Left lung (tissue), 4 donors: ENCODE measurements at regions not wholly inside any gene's neighbourhood (a gene's known extent, or its start where the extent isn't known, plus 50 kb on each side); places are given as distances from the start of the nearest gene placed in this dataset.

ENCODE experiments used
- ATAC-seq: fragments of 200-7000 bp; cut with Tn5 transposase; one replicate; pipeline ENCODE4 v1.9.1; 2020; ENCODE audit warnings: moderate library complexity
- DNase-seq, 4 donors: peaks; one replicate each; pipeline ENCODE4 v3.0.0-alpha.2; 2013 to 2020
- H3K27ac ChIP-seq, 2 donors: fragments of 200-600 bp; sonication (generic) in 1 of 2; one replicate each; pipeline versions ENCODE4 v1.5.0 to v1.8.0; 2020 to 2021
- H3K27me3 ChIP-seq, 2 donors: fragments of 200-600 bp; sonication (generic) in 1 of 2; one replicate each; pipeline versions ENCODE4 v1.5.0 to v1.8.0; 2020 to 2021
- H3K36me3 ChIP-seq, 2 donors: fragments of 200-600 bp; sonication (generic) in 1 of 2; one replicate each; pipeline versions ENCODE4 v1.5.0 to v1.8.0; 2020 to 2021
- H3K4me1 ChIP-seq, 2 donors: fragments of 200-600 bp; one replicate each; pipeline ENCODE4 v1.8.0; 2021
- H3K4me3 ChIP-seq, 2 donors: fragments of 200-600 bp; sonication (generic) in 1 of 2; one replicate each; pipeline versions ENCODE4 v1.5.0 to v1.8.0; 2020 to 2021; ENCODE audit warnings: mild to moderate bottlenecking in 1 of 2
- H3K9me3 ChIP-seq, 2 donors: fragments of 200-600 bp; sonication (generic) in 1 of 2; one replicate each; pipeline versions ENCODE4 v1.5.0 to v1.8.0; 2020 to 2021
- intact Hi-C, 2 donors: fragments of 100-400 bp; cut with DNase I; formaldehyde crosslinking; loops; one replicate each; pipeline versions ENCODE4 v1.11.2 to v1.14.2; 2022
- TF ChIP-seq, protein P1 (sequence below), 2 donors: fragments of 200-600 bp; sonication (generic) in 1 of 2; IDR thresholded peaks; one replicate each; pipeline versions ENCODE4 v1.5.0 to v1.8.0; 2021; ENCODE audit warnings: antibody characterized with exemption in 2 of 2
- donor health status: DM: no; HTN: yes; CAD: no.
- donor health status: DM: no; HTN: no; CAD: no.

DNA sequence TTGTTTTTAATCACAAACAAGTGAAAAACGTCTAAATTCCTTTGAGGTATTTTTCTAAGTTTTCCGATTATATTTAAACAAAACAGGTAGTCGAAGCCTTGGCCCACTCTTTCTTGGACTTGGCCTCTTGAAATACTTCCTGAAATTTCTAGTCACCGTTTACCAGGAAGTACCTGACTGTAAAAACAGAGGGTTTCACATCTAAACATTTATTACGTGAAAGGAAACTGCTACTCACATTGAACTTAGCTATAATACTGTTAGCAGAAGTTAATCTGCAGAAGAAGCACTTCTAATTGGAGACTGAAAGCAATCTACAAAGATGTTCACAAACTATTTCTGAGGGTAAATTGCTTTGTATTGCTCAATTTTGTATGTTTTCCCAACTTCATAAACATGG is 526.0 kb upstream of the ADGRL4 start:
- Histone ChIP-seq H3K4me3 (no peak overlapping the region), H3K27ac (no peak overlapping the region), H3K27me3 (no peaks in the 10 kb centered on the region), H3K36me3 (no peaks in the 10 kb centered on the region), H3K4me1 (no peaks in the 10 kb centered on the region), H3K9me3 (no peaks in the 10 kb centered on the region)
- intact Hi-C loops = no loop called here
- TF ChIP-seq, protein P1, sequence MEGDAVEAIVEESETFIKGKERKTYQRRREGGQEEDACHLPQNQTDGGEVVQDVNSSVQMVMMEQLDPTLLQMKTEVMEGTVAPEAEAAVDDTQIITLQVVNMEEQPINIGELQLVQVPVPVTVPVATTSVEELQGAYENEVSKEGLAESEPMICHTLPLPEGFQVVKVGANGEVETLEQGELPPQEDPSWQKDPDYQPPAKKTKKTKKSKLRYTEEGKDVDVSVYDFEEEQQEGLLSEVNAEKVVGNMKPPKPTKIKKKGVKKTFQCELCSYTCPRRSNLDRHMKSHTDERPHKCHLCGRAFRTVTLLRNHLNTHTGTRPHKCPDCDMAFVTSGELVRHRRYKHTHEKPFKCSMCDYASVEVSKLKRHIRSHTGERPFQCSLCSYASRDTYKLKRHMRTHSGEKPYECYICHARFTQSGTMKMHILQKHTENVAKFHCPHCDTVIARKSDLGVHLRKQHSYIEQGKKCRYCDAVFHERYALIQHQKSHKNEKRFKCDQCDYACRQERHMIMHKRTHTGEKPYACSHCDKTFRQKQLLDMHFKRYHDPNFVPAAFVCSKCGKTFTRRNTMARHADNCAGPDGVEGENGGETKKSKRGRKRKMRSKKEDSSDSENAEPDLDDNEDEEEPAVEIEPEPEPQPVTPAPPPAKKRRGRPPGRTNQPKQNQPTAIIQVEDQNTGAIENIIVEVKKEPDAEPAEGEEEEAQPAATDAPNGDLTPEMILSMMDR (IDR thresholded peaks at IDR 0.05) = no peak
- ATAC-seq (no peak), DNase-seq (no peak)

DNA sequence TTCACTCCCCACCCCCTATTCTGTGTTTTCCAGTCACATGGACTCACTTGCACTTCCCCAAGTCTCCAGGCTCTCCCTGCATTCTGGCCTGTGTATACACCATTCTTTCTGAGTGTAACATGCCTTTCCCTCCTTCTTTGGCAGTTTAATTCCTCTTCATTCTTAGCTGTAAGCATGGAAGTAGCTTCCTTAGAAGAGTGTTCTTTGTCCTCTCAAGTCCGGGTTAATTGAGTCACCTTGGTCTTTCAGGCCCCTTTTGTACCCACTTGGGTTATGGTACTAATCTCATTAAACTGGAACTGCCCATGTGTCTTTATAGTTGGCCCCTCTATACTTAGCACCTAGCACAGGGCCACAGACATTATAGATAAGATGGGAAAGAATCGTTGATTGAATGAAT is 525.3 kb upstream of the ADGRL4 start:
- Histone ChIP-seq H3K36me3 (no peaks in the 10 kb centered on the region), H3K27ac (no peak overlapping the region), H3K9me3 (no peaks in the 10 kb centered on the region), H3K27me3 (no peaks in the 10 kb centered on the region), H3K4me1 (no peaks in the 10 kb centered on the region), H3K4me3 (no peak overlapping the region)
- ATAC-seq (no peak), DNase-seq (no peak)
- TF ChIP-seq, protein P1 (IDR thresholded peaks at IDR 0.05) = no peak
- intact Hi-C loops = no loop called here

DNA sequence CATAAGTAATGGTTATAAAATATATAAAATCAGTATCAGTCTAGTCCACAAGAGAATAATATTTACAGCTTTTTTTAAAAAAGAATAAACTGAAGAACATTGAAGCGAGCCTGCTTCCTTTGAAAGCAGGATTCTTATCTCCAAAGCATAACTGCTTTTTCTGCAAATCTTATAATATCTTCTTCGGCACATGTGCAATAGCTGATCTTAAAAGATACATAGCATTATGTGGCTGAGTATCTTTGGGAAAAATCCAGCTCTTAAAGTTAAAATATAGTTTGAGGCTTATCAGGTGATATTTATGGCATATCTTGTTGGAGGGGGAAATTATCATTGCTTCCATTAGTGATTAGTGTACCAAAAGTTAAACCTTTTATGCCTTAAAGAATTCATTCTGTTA is 523.9 kb upstream of the ADGRL4 start:
- DNase-seq = no peak
- TF ChIP-seq, protein P1 (IDR thresholded peaks at IDR 0.05) = no peak
- H3K27me3 ChIP-seq = no peaks in the 10 kb centered on the region
- H3K4me1 ChIP-seq = no peaks in the 10 kb centered on the region
- no peaks in the 10 kb centered on the region for H3K9me3 ChIP-seq
- ATAC-seq = no peak
- intact Hi-C loops = no loop called here
- no peaks in the 10 kb centered on the region for H3K36me3 ChIP-seq
- no peak overlapping the region for H3K27ac ChIP-seq
- no peak overlapping the region for H3K4me3 ChIP-seq

DNA sequence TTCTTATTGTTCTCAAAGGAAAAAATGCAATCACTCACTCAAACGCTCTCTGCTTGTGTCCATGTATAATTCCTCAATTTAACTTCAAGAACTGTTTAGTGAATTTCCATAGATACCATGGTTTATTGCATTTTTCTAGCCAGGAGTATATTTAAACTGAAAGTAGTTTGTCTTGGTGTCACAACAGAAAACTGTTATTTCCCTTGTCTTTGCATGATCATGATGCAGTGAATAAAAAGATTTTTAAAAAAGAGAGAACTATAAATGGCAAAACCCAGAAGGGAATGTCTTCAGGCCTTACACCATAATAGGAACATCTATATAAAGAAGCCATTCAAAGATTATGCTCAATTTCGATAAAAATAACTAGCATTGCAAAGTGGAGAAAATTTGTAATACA is 523.5 kb upstream of the ADGRL4 start:
- TF ChIP-seq, protein P1 (IDR thresholded peaks at IDR 0.05) = no peak
- no peaks in the 10 kb centered on the region for H3K4me1 ChIP-seq
- H3K4me3 ChIP-seq = no peak overlapping the region
- H3K9me3 ChIP-seq = no peaks in the 10 kb centered on the region
- no peak for DNase-seq
- H3K27me3 ChIP-seq = no peaks in the 10 kb centered on the region
- no peak overlapping the region for H3K27ac ChIP-seq
- ATAC-seq = no peak
- intact Hi-C loops = no loop called here
- no peaks in the 10 kb centered on the region for H3K36me3 ChIP-seq

DNA sequence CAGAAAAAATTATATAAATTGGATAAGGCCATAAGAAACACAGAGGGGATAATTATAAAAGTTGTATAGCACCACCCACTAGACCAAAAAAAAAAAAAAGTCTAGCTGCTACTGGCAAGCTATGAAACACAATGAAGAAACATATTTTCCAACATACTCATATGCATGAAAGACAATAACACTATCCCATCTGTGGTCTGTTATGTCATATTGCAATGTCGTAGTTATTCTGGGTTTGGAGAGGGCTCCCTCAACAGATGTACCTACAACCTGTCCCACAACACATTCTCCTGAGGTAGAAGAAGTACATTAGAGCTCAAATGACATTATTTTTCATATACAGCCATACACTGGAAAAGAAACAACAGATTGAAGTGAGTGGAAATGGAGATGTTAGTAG is 517.6 kb upstream of the ADGRL4 start:
- H3K27ac ChIP-seq = no peak overlapping the region
- no peaks in the 10 kb centered on the region for H3K27me3 ChIP-seq
- TF ChIP-seq, protein P1 (IDR thresholded peaks at IDR 0.05) = no peak
- no peaks in the 10 kb centered on the region for H3K36me3 ChIP-seq
- no peak overlapping the region for H3K4me3 ChIP-seq
- DNase-seq = no peak
- intact Hi-C loops = no loop called here
- no peak for ATAC-seq
- H3K9me3 ChIP-seq = peaks cover 0 to 15% of the 10 kb centered on the region in 2 donors
- no peaks in the 10 kb centered on the region for H3K4me1 ChIP-seq
